Breast epithelium (tissue), 4 donors: ENCODE measurements at regions not wholly inside any gene's neighbourhood (a gene's known extent, or its start where the extent isn't known, plus 50 kb on each side); places are given as distances from the start of the nearest gene placed in this dataset.

Experiments used
- DNase-seq, 2 donors: peaks; one replicate each; pipeline ENCODE4 v3.0.0-alpha.2; 2019; ENCODE audit warnings: low spot score in 2 of 2
- H3K27ac ChIP-seq, 2 donors: fragments of 200-600 bp; sonication (generic) in 1 of 2; one replicate each; pipeline ENCODE4 v1.5.1; 2016 to 2019; ENCODE audit warnings: mild to moderate bottlenecking in 1 of 2
- H3K27me3 ChIP-seq, 2 donors: fragments of 200-600 bp; sonication (generic) in 1 of 2; one replicate each; pipeline versions ENCODE4 v1.5.1 to v1.6.0; 2017 to 2019; ENCODE audit warnings: control low read depth in 1 of 2, mild to moderate bottlenecking in 1 of 2
- H3K36me3 ChIP-seq: fragments of 200-600 bp; one replicate; pipeline ENCODE4 v1.5.1; 2019
- H3K4me1 ChIP-seq, 2 donors: fragments of 200-600 bp; sonication (generic); one replicate each; pipeline ENCODE4 v1.5.1; 2016 to 2019; ENCODE audit warnings: control low read depth in 1 of 2
- H3K4me3 ChIP-seq, 3 donors: fragments of 200-600 bp; sonication (generic); 1 replicate in 2 of 3; 2 replicates in 1 of 3; pipeline ENCODE4 v1.5.1; 2016 to 2019; ENCODE audit warnings: mild to moderate bottlenecking in 3 of 3, moderate library complexity in 2 of 3
- H3K9me3 ChIP-seq, 2 donors: fragments of 200-600 bp; sonication (generic) in 1 of 2; one replicate each; pipeline ENCODE4 v1.5.1; 2016 to 2019; ENCODE audit warnings: control low read depth in 1 of 2
- POLR2A ChIP-seq: fragments of 450-650 bp; IDR thresholded peaks from one replicate; pipeline ENCODE4 v1.6.1; 2016; ENCODE audit warnings: antibody characterized with exemption, mild to moderate bottlenecking, moderate library complexity
- POLR2AphosphoS5 ChIP-seq, 3 donors: sonication (generic); formaldehyde crosslinking; IDR thresholded peaks; one replicate each; pipeline ENCODE4 v1.6.1; 2017; ENCODE audit warnings: antibody characterized with exemption in 3 of 3
- intact Hi-C: fragments of 100-400 bp; cut with DNase I; formaldehyde crosslinking; loops from one replicate; pipeline ENCODE4 v1.15.1; 2023; ENCODE audit warnings: low total_unique reads
- TF ChIP-seq, protein P1 (sequence below), 3 donors: fragments of 450-650 bp; IDR thresholded peaks; one replicate each; pipeline ENCODE4 v1.5.1; 2016 to 2017; ENCODE audit warnings: antibody characterized with exemption in 3 of 3, mild to moderate bottlenecking in 3 of 3, moderate library complexity in 3 of 3

GRCh38 chr9:86649913-86650312 lies 295.7 kb upstream of the TUT7 start:
- no peak overlapping the region for H3K4me3 ChIP-seq
- intact Hi-C loops: no loop called here
- no peak overlapping the region for H3K27ac ChIP-seq
- DNase-seq: no peak
- no peaks in the 10 kb centered on the region for H3K9me3 ChIP-seq
- no peaks in the 10 kb centered on the region for H3K36me3 ChIP-seq
- TF ChIP-seq, protein P1, sequence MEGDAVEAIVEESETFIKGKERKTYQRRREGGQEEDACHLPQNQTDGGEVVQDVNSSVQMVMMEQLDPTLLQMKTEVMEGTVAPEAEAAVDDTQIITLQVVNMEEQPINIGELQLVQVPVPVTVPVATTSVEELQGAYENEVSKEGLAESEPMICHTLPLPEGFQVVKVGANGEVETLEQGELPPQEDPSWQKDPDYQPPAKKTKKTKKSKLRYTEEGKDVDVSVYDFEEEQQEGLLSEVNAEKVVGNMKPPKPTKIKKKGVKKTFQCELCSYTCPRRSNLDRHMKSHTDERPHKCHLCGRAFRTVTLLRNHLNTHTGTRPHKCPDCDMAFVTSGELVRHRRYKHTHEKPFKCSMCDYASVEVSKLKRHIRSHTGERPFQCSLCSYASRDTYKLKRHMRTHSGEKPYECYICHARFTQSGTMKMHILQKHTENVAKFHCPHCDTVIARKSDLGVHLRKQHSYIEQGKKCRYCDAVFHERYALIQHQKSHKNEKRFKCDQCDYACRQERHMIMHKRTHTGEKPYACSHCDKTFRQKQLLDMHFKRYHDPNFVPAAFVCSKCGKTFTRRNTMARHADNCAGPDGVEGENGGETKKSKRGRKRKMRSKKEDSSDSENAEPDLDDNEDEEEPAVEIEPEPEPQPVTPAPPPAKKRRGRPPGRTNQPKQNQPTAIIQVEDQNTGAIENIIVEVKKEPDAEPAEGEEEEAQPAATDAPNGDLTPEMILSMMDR (IDR thresholded peaks at IDR 0.05): no peak
- TF ChIP-seq POLR2A (no peak), POLR2AphosphoS5 (IDR thresholded peaks at IDR 0.05) (no peak)
- H3K4me1 ChIP-seq: no peaks in the 10 kb centered on the region
- no peaks in the 10 kb centered on the region for H3K27me3 ChIP-seq

DNA sequence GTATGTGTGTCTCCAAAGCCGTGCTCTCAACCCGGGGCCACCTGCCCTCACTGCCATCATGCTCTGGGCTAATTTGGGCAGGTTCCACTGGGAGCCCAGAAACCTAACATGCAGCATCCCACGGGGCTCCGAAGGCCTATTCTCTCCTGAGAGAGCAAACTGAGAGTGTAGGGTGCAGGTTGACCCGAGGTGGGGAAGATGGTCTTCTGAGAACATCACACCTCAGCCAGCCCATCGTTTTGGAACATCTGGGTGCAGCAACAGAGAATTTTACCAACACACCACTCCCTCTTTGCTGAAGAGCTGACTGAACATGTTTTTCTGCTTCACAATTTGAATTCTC lies 294.6 kb upstream of the TUT7 start:
- intact Hi-C loops: no loop called here
- TF ChIP-seq POLR2AphosphoS5 (IDR thresholded peaks at IDR 0.05): no peak
- no peak for TF ChIP-seq POLR2A
- TF ChIP-seq, protein P1 (IDR thresholded peaks at IDR 0.05): no peak

GRCh38 chr9:86648156-86648827 lies 294.1 kb upstream of the TUT7 start:
- intact Hi-C loops: no loop called here
- DNase-seq: no peak
- no peaks in the 10 kb centered on the region for H3K4me1 ChIP-seq
- TF ChIP-seq POLR2A (no peak), POLR2AphosphoS5 (IDR thresholded peaks at IDR 0.05) (no peak)
- TF ChIP-seq, protein P1 (IDR thresholded peaks at IDR 0.05): no peak
- no peak overlapping the region for H3K4me3 ChIP-seq
- H3K36me3 ChIP-seq: no peaks in the 10 kb centered on the region
- no peak overlapping the region for H3K27ac ChIP-seq
- H3K27me3 ChIP-seq: no peaks in the 10 kb centered on the region
- no peaks in the 10 kb centered on the region for H3K9me3 ChIP-seq

More for the DNA sequence above, 294.6 kb upstream of the TUT7 start:
- H3K4me3 ChIP-seq: no peak overlapping the region
- H3K27me3 ChIP-seq: no peaks in the 10 kb centered on the region
- no peaks in the 10 kb centered on the region for H3K36me3 ChIP-seq
- DNase-seq: no peak
- no peaks in the 10 kb centered on the region for H3K9me3 ChIP-seq
- no peak overlapping the region for H3K27ac ChIP-seq
- H3K4me1 ChIP-seq: no peaks in the 10 kb centered on the region

DNA sequence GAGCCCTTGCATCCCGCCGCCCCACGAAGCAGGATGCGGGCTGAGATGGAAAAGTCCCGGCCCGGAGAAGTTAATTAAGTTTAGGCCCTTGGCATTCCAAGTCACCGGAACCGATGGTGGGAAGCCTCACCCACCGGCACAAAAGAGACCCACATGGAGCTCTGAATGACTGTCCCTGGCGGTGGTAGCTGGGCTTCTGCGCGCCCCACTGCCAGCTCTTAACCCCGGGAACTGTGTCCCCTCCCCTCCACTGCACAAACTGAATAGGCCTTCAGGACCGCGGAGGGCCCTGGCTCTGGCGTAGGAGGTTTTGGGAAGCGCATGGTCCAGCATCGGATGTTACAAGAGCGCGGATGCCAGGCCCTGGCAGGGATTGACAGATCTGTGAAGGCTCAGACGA lies 291.1 kb upstream of the TUT7 start:
- Histone ChIP-seq H3K27ac (peak overlapping the region; percentile 14 to 64), H3K4me1 (no peaks in the 10 kb centered on the region), H3K36me3 (no peaks in the 10 kb centered on the region), H3K27me3 (peaks cover 0 to 4% of the 10 kb centered on the region in 2 donors), H3K9me3 (no peaks in the 10 kb centered on the region), H3K4me3 (no peak overlapping the region)
- no peak for DNase-seq
- TF ChIP-seq, protein P1 (IDR thresholded peaks at IDR 0.05): no peak
- no peak for TF ChIP-seq POLR2AphosphoS5 (IDR thresholded peaks at IDR 0.05)
- intact Hi-C loops: no loop called here

DNA sequence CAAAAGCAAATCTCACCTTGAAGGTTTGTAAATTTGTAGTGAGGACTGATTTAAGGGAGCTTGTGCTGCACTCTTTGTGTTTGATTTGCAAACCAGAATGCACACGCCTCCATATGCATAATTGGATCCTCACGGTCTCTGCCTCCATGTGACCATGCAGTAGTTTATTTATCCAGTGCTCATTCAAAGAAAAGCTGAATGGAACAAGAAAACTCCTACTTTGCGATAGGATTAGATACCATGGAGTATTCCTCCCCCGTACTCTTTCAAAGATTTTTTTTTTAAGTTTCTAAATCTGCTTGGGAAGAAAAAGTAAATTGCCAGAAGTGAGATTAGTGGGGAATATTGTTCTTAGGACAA lies 290.4 kb upstream of the TUT7 start:
- intact Hi-C loops: no loop called here
- Histone ChIP-seq H3K4me1 (no peaks in the 10 kb centered on the region), H3K36me3 (no peaks in the 10 kb centered on the region), H3K27me3 (peaks cover 0 to 4% of the 10 kb centered on the region in 2 donors), H3K9me3 (no peaks in the 10 kb centered on the region), H3K4me3 (no peak overlapping the region), H3K27ac (peak overlapping the region in 1 of 2 donors; percentile 16)
- no peak for DNase-seq
- TF ChIP-seq, protein P1 (IDR thresholded peaks at IDR 0.05): no peak
- TF ChIP-seq POLR2A (no peak), POLR2AphosphoS5 (IDR thresholded peaks at IDR 0.05) (no peak)
